ENCODE measurements at regions not wholly inside any gene's neighbourhood (a gene's known extent, or its start where the extent isn't known, plus 50 kb on each side); places are given as distances from the start of the nearest gene placed in this dataset.

- TF ChIP-seq CTCF (IDR thresholded peaks at IDR 0.05; ENCODE audit: low read length) (no peak), EZH2phosphoT487 (IDR thresholded peaks at IDR 0.05; ENCODE audit: low read length) (no peak)
Measured at GRCh38 chr4:184529283-184529682, 54.9 kb upstream of the IRF2 start.

Measured in MM.1S (cell line).